ENCODE measurements at regions not wholly inside any gene's neighbourhood (a gene's known extent, or its start where the extent isn't known, plus 50 kb on each side); places are given as distances from the start of the nearest gene placed in this dataset.

- TF ChIP-seq, protein P1, sequence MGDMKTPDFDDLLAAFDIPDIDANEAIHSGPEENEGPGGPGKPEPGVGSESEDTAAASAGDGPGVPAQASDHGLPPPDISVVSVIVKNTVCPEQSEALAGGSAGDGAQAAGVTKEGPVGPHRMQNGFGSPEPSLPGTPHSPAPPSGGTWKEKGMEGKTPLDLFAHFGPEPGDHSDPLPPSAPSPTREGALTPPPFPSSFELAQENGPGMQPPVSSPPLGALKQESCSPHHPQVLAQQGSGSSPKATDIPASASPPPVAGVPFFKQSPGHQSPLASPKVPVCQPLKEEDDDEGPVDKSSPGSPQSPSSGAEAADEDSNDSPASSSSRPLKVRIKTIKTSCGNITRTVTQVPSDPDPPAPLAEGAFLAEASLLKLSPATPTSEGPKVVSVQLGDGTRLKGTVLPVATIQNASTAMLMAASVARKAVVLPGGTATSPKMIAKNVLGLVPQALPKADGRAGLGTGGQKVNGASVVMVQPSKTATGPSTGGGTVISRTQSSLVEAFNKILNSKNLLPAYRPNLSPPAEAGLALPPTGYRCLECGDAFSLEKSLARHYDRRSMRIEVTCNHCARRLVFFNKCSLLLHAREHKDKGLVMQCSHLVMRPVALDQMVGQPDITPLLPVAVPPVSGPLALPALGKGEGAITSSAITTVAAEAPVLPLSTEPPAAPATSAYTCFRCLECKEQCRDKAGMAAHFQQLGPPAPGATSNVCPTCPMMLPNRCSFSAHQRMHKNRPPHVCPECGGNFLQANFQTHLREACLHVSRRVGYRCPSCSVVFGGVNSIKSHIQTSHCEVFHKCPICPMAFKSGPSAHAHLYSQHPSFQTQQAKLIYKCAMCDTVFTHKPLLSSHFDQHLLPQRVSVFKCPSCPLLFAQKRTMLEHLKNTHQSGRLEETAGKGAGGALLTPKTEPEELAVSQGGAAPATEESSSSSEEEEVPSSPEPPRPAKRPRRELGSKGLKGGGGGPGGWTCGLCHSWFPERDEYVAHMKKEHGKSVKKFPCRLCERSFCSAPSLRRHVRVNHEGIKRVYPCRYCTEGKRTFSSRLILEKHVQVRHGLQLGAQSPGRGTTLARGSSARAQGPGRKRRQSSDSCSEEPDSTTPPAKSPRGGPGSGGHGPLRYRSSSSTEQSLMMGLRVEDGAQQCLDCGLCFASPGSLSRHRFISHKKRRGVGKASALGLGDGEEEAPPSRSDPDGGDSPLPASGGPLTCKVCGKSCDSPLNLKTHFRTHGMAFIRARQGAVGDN (CRISPR knock-in tag; IDR thresholded peaks at IDR 0.05) = peak; percentile 48
- TF ChIP-seq YEATS2 (CRISPR knock-in tag; IDR thresholded peaks at IDR 0.05; ENCODE audit: borderline replicate concordance) = no peak
- TF ChIP-seq FOXP4 (CRISPR knock-in tag; IDR thresholded peaks at IDR 0.05) = 0 out of 2 replicates have a peak, but pooled peaks have one; percentile 2
- TF ChIP-seq ZNF44 (CRISPR knock-in tag; IDR thresholded peaks at IDR 0.05) = no peak
- no peak for TF ChIP-seq CBX5 (CRISPR knock-in tag; IDR thresholded peaks at IDR 0.05; ENCODE audit: borderline replicate concordance)
- no peak for TF ChIP-seq NONO (IDR thresholded peaks at IDR 0.05)
- TF ChIP-seq NONO (CRISPR knock-in tag; conservative IDR thresholded peaks at IDR 0.05) = 0 out of 2 replicates have a peak, but pooled peaks have one; percentile 23
Observed at GRCh38 chr14:103259801-103260628, 74.0 kb upstream of the EIF5 start (continued).

Measured in HepG2 (cell line).